ENCODE measurements at regions not wholly inside any gene's neighbourhood (a gene's known extent, or its start where the extent isn't known, plus 50 kb on each side); places are given as distances from the start of the nearest gene placed in this dataset.

GRCh38 chr11:70642266-70642665 is 243.9 kb downstream of the CTTN start:
- no peak overlapping the region for H3K27ac Mint-ChIP-seq (ENCODE audit: unreplicated experiment)
- FAIRE-seq (no peak), DNase-seq (ENCODE audit: low read depth) (no peak)
- H3K79me2 ChIP-seq (ENCODE audit: insufficient read depth, low read length), result no peaks in the 10 kb centered on the region
- peaks cover 36% of the 10 kb centered on the region for H3K27me3 Mint-ChIP-seq (ENCODE audit: low read depth, unreplicated experiment)
- H3K36me3 Mint-ChIP-seq (ENCODE audit: low read depth, unreplicated experiment), result peaks cover 3% of the 10 kb centered on the region
- no peak overlapping the region for H3K4me3 ChIP-seq (ENCODE audit: insufficient read depth, low read depth, low read length)
- H3K27me3 ChIP-seq (ENCODE audit: insufficient read depth, low read length), result no peaks in the 10 kb centered on the region
- H3K9me3 ChIP-seq (ENCODE audit: insufficient read depth, low read depth, low read length), result no peaks in the 10 kb centered on the region
- H3K4me2 ChIP-seq (ENCODE audit: low read length), result no peak overlapping the region
- H4K20me1 ChIP-seq (ENCODE audit: insufficient read depth, low read length), result no peaks in the 10 kb centered on the region
- peaks cover 7% of the 10 kb centered on the region for H3K4me1 Mint-ChIP-seq (ENCODE audit: low read depth, unreplicated experiment)
- no peak overlapping the region for H2AFZ ChIP-seq (ENCODE audit: low read depth, low read length)
- H3K27ac ChIP-seq (ENCODE audit: low read depth, low read length), result no peak overlapping the region
- peaks cover 1% of the 10 kb centered on the region for H3K9me3 Mint-ChIP-seq (ENCODE audit: unreplicated experiment)
- H3K9ac ChIP-seq (ENCODE audit: low read length), result no peak overlapping the region
- H3K4me3 Mint-ChIP-seq (ENCODE audit: unreplicated experiment), result no peak overlapping the region
- no peaks in the 10 kb centered on the region for H3K36me3 ChIP-seq (ENCODE audit: insufficient read depth, low read length)
- TF ChIP-seq EZH2 (IDR thresholded peaks at IDR 0.05; ENCODE audit: insufficient read depth, low read length) (no peak), CTCF (IDR thresholded peaks at IDR 0.05; ENCODE audit: insufficient read depth, low read depth, low read length) (no peak)
- no peaks in the 10 kb centered on the region for H3K4me1 ChIP-seq (ENCODE audit: insufficient read depth, low read length)

- H3K27ac ChIP-seq (ENCODE audit: low read depth, low read length), result no peak overlapping the region
- H3K4me3 ChIP-seq (ENCODE audit: insufficient read depth, low read depth, low read length), result no peak overlapping the region
- peaks cover 39% of the 10 kb centered on the region for H3K27me3 Mint-ChIP-seq (ENCODE audit: low read depth, unreplicated experiment)
- no peaks in the 10 kb centered on the region for H3K27me3 ChIP-seq (ENCODE audit: insufficient read depth, low read length)
- DNase-seq (ENCODE audit: low read depth) (no peak), FAIRE-seq (no peak)
- H3K79me2 ChIP-seq (ENCODE audit: insufficient read depth, low read length), result no peaks in the 10 kb centered on the region
- H3K4me1 Mint-ChIP-seq (ENCODE audit: low read depth, unreplicated experiment), result peaks cover 7% of the 10 kb centered on the region
- H3K9ac ChIP-seq (ENCODE audit: low read length), result no peak overlapping the region
- no peak overlapping the region for H3K4me2 ChIP-seq (ENCODE audit: low read length)
- peaks cover 3% of the 10 kb centered on the region for H3K36me3 Mint-ChIP-seq (ENCODE audit: low read depth, unreplicated experiment)
- H3K4me3 Mint-ChIP-seq (ENCODE audit: unreplicated experiment), result no peak overlapping the region
- H2AFZ ChIP-seq (ENCODE audit: low read depth, low read length), result no peak overlapping the region
- no peaks in the 10 kb centered on the region for H3K9me3 ChIP-seq (ENCODE audit: insufficient read depth, low read depth, low read length)
- no peaks in the 10 kb centered on the region for H3K4me1 ChIP-seq (ENCODE audit: insufficient read depth, low read length)
- H4K20me1 ChIP-seq (ENCODE audit: insufficient read depth, low read length), result no peaks in the 10 kb centered on the region
- TF ChIP-seq CTCF (IDR thresholded peaks at IDR 0.05; ENCODE audit: insufficient read depth, low read depth, low read length) (no peak), EZH2 (IDR thresholded peaks at IDR 0.05; ENCODE audit: insufficient read depth, low read length) (no peak)
- H3K36me3 ChIP-seq (ENCODE audit: insufficient read depth, low read length), result no peaks in the 10 kb centered on the region
- H3K9me3 Mint-ChIP-seq (ENCODE audit: unreplicated experiment), result peaks cover 1% of the 10 kb centered on the region
- H3K27ac Mint-ChIP-seq (ENCODE audit: unreplicated experiment), result no peak overlapping the region
Measured at GRCh38 chr11:70643642-70644041, 245.3 kb downstream of the CTTN start.

GRCh38 chr11:70644343-70645060 is 246.2 kb downstream of the CTTN start:
- H3K9ac ChIP-seq (ENCODE audit: low read length), result no peak overlapping the region

More at GRCh38 chr11:70644343-70645060, 246.2 kb downstream of the CTTN start:
- no peaks in the 10 kb centered on the region for H4K20me1 ChIP-seq (ENCODE audit: insufficient read depth, low read length)
- no peak overlapping the region for H2AFZ ChIP-seq (ENCODE audit: low read depth, low read length)
- Mint-ChIP-seq H3K4me3 (ENCODE audit: unreplicated experiment) (no peak overlapping the region), H3K27me3 (ENCODE audit: low read depth, unreplicated experiment) (peaks cover 43% of the 10 kb centered on the region), H3K36me3 (ENCODE audit: low read depth, unreplicated experiment) (peaks cover 3% of the 10 kb centered on the region), H3K27ac (ENCODE audit: unreplicated experiment) (no peak overlapping the region), H3K9me3 (ENCODE audit: unreplicated experiment) (peaks cover 5% of the 10 kb centered on the region), H3K4me1 (ENCODE audit: low read depth, unreplicated experiment) (peaks cover 7% of the 10 kb centered on the region)
- H3K9me3 ChIP-seq (ENCODE audit: insufficient read depth, low read depth, low read length), result no peaks in the 10 kb centered on the region
- no peaks in the 10 kb centered on the region for H3K36me3 ChIP-seq (ENCODE audit: insufficient read depth, low read length)
- no peak for TF ChIP-seq EZH2 (IDR thresholded peaks at IDR 0.05; ENCODE audit: insufficient read depth, low read length)
- no peak for TF ChIP-seq CTCF (IDR thresholded peaks at IDR 0.05; ENCODE audit: insufficient read depth, low read depth, low read length)
- no peak overlapping the region for H3K4me2 ChIP-seq (ENCODE audit: low read length)
- no peaks in the 10 kb centered on the region for H3K27me3 ChIP-seq (ENCODE audit: insufficient read depth, low read length)
- FAIRE-seq (no peak), DNase-seq (ENCODE audit: low read depth) (no peak)
- no peak overlapping the region for H3K27ac ChIP-seq (ENCODE audit: low read depth, low read length)
- H3K4me1 ChIP-seq (ENCODE audit: insufficient read depth, low read length), result no peaks in the 10 kb centered on the region
- H3K4me3 ChIP-seq (ENCODE audit: insufficient read depth, low read depth, low read length), result no peak overlapping the region
- H3K79me2 ChIP-seq (ENCODE audit: insufficient read depth, low read length), result no peaks in the 10 kb centered on the region
